HepG2 (cell line): ENCODE measurements at regions not wholly inside any gene's neighbourhood (a gene's known extent, or its start where the extent isn't known, plus 50 kb on each side); places are given as distances from the start of the nearest gene placed in this dataset.

Source experiments
- ATAC-seq: fragments of 200-7000 bp; cut with Tn5 transposase; 3 replicates; pipeline ENCODE4 v1.9.1; 2020; ENCODE audit warnings: mild to moderate bottlenecking, moderate library complexity
- BruUV-seq: library from RNA; stranded (reverse); fragments of 400-500 nt; replicated peaks from 2 replicates; lab custom pipeline; 2021; lab: Mats Ljungman, UMichigan
- CTCF ChIA-PET: fragments of 300-600 bp; formaldehyde crosslinking; extraction: SDS; loops from one replicate; lab custom pipeline; 2021; ENCODE audit warnings: low total read pairs, inconsistent platforms, low intra/inter-chr PET ratio; lab: Yijun Ruan, JAX
- POLR2A ChIA-PET: fragments of 350-600 bp; sonication (Branson Sonifier 250); formaldehyde crosslinking; loops from one replicate; lab custom pipeline; 2020; ENCODE audit warnings: antibody characterized with exemption, inconsistent platforms; lab: Yijun Ruan, JAX
- DNase-seq: peaks from one replicate; pipeline ENCODE4 v3.0.0-alpha.2; 2015; ENCODE audit warnings: low spot score
- FAIRE-seq: peaks from 3 replicates; lab custom pipeline; 2011; peaks lifted over from hg19 to GRCh38; lab: Jason Lieb, UNC
- H2AFZ ChIP-seq: one replicate; pipeline ENCODE4 v1.6.1; 2011; ENCODE audit warnings: low read length, inconsistent platforms
- H3K27ac ChIP-seq: fragments of 300-600 bp; 3 replicates; pipeline ENCODE4 v1.8.0; 2011; ENCODE audit warnings: mixed run types, mild to moderate bottlenecking, mixed read lengths, low read length, inconsistent platforms; ENCODE audit not compliant: insufficient read depth; ENCODE audit errors: extremely low read length
- H3K27me3 ChIP-seq, 2 experiments: fragments of 200-600 bp in 1 of 2; 2 replicates in 1 of 2; 3 replicates in 1 of 2; pipeline versions ENCODE4 v1.6.0 to v1.8.0; 2011; ENCODE audit warnings: low read length in 2 of 2, mild to moderate bottlenecking in 2 of 2, moderate library complexity in 2 of 2, inconsistent platforms in 1 of 2; ENCODE audit not compliant: insufficient read depth in 2 of 2, control insufficient read depth in 1 of 2
- H3K36me3 ChIP-seq, 2 experiments: fragments of 200-600 bp in 1 of 2; replicated peaks in 1 of 2; 2 replicates in 1 of 2; 3 replicates in 1 of 2; pipeline versions ENCODE4 v1.5.1 to v1.8.0; 2011; ENCODE audit warnings: low read length in 2 of 2, inconsistent platforms in 1 of 2; ENCODE audit not compliant: insufficient read depth in 2 of 2, control insufficient read depth in 1 of 2
- H3K4me1 ChIP-seq: 2 replicates; pipeline ENCODE4 v1.5.1; 2012; ENCODE audit warnings: low read length, inconsistent platforms; ENCODE audit not compliant: insufficient read depth
- H3K4me2 ChIP-seq: 2 replicates; pipeline ENCODE4 v1.6.0; 2011; ENCODE audit warnings: low read depth, low read length, inconsistent platforms
- H3K4me3 ChIP-seq, 3 experiments: fragments of 200-600 bp in 1 of 3; sonication (generic), shearing (Covaris generic) in 1 of 3; replicated peaks in 1 of 3; 2 replicates each; pipeline ENCODE4 v1.5.1; 2011 to 2016; ENCODE audit warnings: low read length in 3 of 3, inconsistent platforms in 2 of 3, low read depth in 2 of 3, mild to moderate bottlenecking in 2 of 3, control low read depth in 1 of 3, mixed read lengths in 1 of 3; ENCODE audit not compliant: insufficient read depth in 1 of 3
- H3K79me2 ChIP-seq: one replicate; pipeline ENCODE4 v1.6.1; 2011; ENCODE audit warnings: low read length, inconsistent platforms; ENCODE audit not compliant: insufficient read depth
- H3K9ac ChIP-seq: 2 replicates; pipeline ENCODE4 v1.6.0; 2011; ENCODE audit warnings: mild to moderate bottlenecking, low read depth, low read length, inconsistent platforms; ENCODE audit not compliant: insufficient read depth
- H3K9me3 ChIP-seq: 2 replicates; pipeline ENCODE4 v1.5.1; 2012; ENCODE audit warnings: mild to moderate bottlenecking, low read length
- H4K20me1 ChIP-seq: 2 replicates; pipeline ENCODE4 v1.6.0; 2011; ENCODE audit warnings: inconsistent platforms, mild to moderate bottlenecking, low read length, moderate library complexity; ENCODE audit not compliant: insufficient read depth
- DMTF1 ChIP-seq: sonication (generic); formaldehyde crosslinking; IDR thresholded peaks from 2 replicates; pipeline ENCODE4 v1.4.0; 2020; ENCODE audit warnings: mild to moderate bottlenecking, missing genetic modification reagents
- FOSL1 ChIP-seq: sonication (generic); formaldehyde crosslinking; IDR thresholded peaks from 2 replicates; pipeline ENCODE4 v1.9.0; 2021; ENCODE audit warnings: missing genetic modification reagents, borderline replicate concordance
- KAT7 ChIP-seq: IDR thresholded peaks from 2 replicates; pipeline ENCODE4 v1.6.1; 2018; ENCODE audit warnings: borderline replicate concordance, missing compliant biosample characterization
- KLF12 ChIP-seq: sonication (generic); formaldehyde crosslinking; IDR thresholded peaks from 2 replicates; pipeline ENCODE4 v1.4.0; 2020; ENCODE audit warnings: missing genetic modification reagents, borderline replicate concordance
- NR2F2 ChIP-seq: IDR thresholded peaks from 2 replicates; pipeline ENCODE4 v1.6.1; 2012; ENCODE audit warnings: low read depth, inconsistent platforms, borderline replicate concordance
- PCBP2 ChIP-seq: fragments of 200-400 bp; formaldehyde crosslinking; optimal IDR thresholded peaks from 2 replicates; pipeline ENCODE3; 2018; ENCODE audit warnings: low read length, low read depth; ENCODE audit not compliant: poor library complexity, severe bottlenecking
- TCF7 ChIP-seq: sonication (generic); IDR thresholded peaks from 2 replicates; pipeline ENCODE4 v1.6.1; 2016; ENCODE audit warnings: antibody characterized with exemption, low read depth
- TFE3 ChIP-seq: IDR thresholded peaks from 2 replicates; pipeline ENCODE4 v1.6.1; 2016
- ZC3H13 ChIP-seq: sonication (generic); formaldehyde crosslinking; IDR thresholded peaks from 2 replicates; pipeline ENCODE4 v1.8.1; 2023; ENCODE audit warnings: mild to moderate bottlenecking, missing genetic modification reagents, moderate library complexity
- ZNF232 ChIP-seq: sonication (generic); formaldehyde crosslinking; IDR thresholded peaks from 2 replicates; pipeline ENCODE4 v1.4.0; 2020; ENCODE audit warnings: missing genetic modification reagents, borderline replicate concordance
- ZNF407 ChIP-seq: sonication (generic); formaldehyde crosslinking; IDR thresholded peaks from one replicate; pipeline ENCODE4 v1.5.1; 2020; ENCODE audit warnings: mild to moderate bottlenecking, missing genetic modification reagents; ENCODE audit errors: not compliant biosample characterization
- ZNF468 ChIP-seq: sonication (generic); formaldehyde crosslinking; IDR thresholded peaks from 2 replicates; pipeline ENCODE4 v1.8.0; 2022; ENCODE audit warnings: mild to moderate bottlenecking, moderate library complexity, missing genetic modification reagents
- WGBS: methylation state at CpG from one replicate; pipeline ENCODE4 v1.1.6; 2017; ENCODE audit warnings: low lambda C conversion rate; 5-methylcytosine and 5-hydroxymethylcytosine counted together
- in situ Hi-C: cut with HindIII; loops from 2 replicates; pipeline ENCODE4 v1.10.0; 2017; ENCODE audit warnings: low pct_unique_long_range_greater_than_20kb; ENCODE audit not compliant: extremely low pct_ligation_motif_present
- intact Hi-C: fragments of 100-400 bp; cut with micrococcal nuclease; formaldehyde crosslinking; loops from one replicate; pipeline ENCODE4 v1.10.0; 2022; ENCODE audit not compliant: unreplicated experiment

- no peak overlapping the region for H2AFZ ChIP-seq
- H3K4me2 ChIP-seq: no peak overlapping the region
- intact Hi-C loops (no loop called here), in situ Hi-C loops (no loop called here)
- H3K27me3 ChIP-seq: no peaks in the 10 kb centered on the region
- H3K9me3 ChIP-seq: no peaks in the 10 kb centered on the region
- ATAC-seq: no peak
- WGBS: 24% methylated on average over 1 of the region's 1 CpG
- H3K4me1 ChIP-seq: 0 out of 2 replicates have a peak, but pooled peaks cover 9% of the 10 kb centered on the region
- no peak for FAIRE-seq
- ChIA-PET CTCF (no interaction called here), POLR2A (no interaction called here)
- H3K36me3 ChIP-seq: no peaks in the 10 kb centered on the region
- no peak overlapping the region for H3K27ac ChIP-seq
- H3K9ac ChIP-seq: no peak overlapping the region
- no peak overlapping the region for H3K4me3 ChIP-seq
- DNase-seq: no peak
- BruUV-seq: no TSS peak
- no peaks in the 10 kb centered on the region for H4K20me1 ChIP-seq
- H3K79me2 ChIP-seq: no peaks in the 10 kb centered on the region
- no peak for TF ChIP-seq FOSL1 (CRISPR knock-in tag)
- TF ChIP-seq ZNF468: no peak
- no peak for TF ChIP-seq KAT7
- no peak for TF ChIP-seq KLF12 (CRISPR knock-in tag)
- TF ChIP-seq PCBP2: no peak
- no peak for TF ChIP-seq TCF7
- TF ChIP-seq DMTF1 (CRISPR knock-in tag): no peak
- TF ChIP-seq ZNF232: no peak
- TF ChIP-seq ZC3H13 (CRISPR knock-in tag): no peak
- TF ChIP-seq ZNF407 (CRISPR knock-in tag): no peak
- TF ChIP-seq TFE3 (CRISPR knock-in tag): no peak
- TF ChIP-seq NR2F2: no peak
These were observed 72.2 kb upstream of the BHLHE40 start for GRCh38 chr3:4907050-4907449.
